LNCaP clone FGC (cell line): ENCODE measurements at regions not wholly inside any gene's neighbourhood (a gene's known extent, or its start where the extent isn't known, plus 50 kb on each side); places are given as distances from the start of the nearest gene placed in this dataset.

ENCODE experiments used
- DNase-seq: peaks from one replicate; pipeline ENCODE4 v3.0.0-alpha.2; 2011; ENCODE audit warnings: low read depth
- H3K4me3 ChIP-seq: 2 replicates; pipeline ENCODE4 v1.5.1; 2011; ENCODE audit warnings: mild to moderate bottlenecking, low read depth, low read length, control low read depth
- CTCF ChIP-seq: IDR thresholded peaks from 2 replicates; pipeline ENCODE4 v1.5.1; 2012; ENCODE audit warnings: mild to moderate bottlenecking; ENCODE audit not compliant: control insufficient read depth, insufficient read depth; ENCODE audit errors: extremely low read depth

DNA sequence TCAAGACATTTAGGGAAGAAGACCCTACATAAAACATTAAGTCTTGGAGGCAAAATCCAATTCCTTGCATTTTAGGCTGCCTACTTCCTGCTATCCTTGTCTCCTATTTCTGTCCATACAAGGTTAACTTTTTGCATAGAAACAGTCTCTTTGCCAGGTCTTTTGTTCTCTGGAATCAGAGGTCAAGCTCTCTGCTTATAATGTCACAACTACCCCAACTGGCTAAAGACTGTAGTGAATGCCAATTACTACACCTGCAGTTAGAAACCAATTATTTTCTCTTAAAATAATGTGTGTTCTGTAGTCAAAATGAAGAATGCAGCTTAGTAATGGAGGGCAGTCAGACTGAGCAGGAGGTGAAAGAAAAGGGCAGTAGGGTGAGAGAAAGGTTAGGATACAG lies 856.2 kb downstream of the TUSC7 start:
- no peak for TF ChIP-seq CTCF
- DNase-seq = no peak
- no peak overlapping the region for H3K4me3 ChIP-seq

GRCh38 chr3:117566926-117567325 lies 857.3 kb downstream of the TUSC7 start:
- H3K4me3 ChIP-seq = no peak overlapping the region
- TF ChIP-seq CTCF = no peak
- no peak for DNase-seq

DNA sequence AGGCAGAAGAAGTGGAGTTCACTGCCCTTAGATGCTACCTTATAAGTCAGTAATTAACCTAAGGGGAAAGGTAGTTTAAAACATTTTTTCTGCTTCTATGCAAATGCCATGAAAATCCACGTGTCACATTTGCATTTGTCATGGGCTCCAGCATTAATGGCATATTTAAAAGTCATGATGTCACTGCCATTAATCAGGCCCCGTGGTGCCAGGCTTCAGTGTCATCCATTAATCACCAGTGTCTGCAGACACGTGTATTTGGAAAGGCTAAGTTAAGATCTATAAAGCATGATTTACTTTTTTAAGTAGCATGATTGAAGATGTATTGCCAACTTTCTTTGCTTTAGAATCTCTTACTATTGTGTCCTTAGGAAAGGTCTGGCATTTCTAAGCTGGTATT lies 857.8 kb downstream of the TUSC7 start:
- TF ChIP-seq CTCF = no peak

GRCh38 chr3:117567906-117568305 lies 858.3 kb downstream of the TUSC7 start:
- no peak for DNase-seq
- no peak overlapping the region for H3K4me3 ChIP-seq
- TF ChIP-seq CTCF = no peak

More for the DNA sequence above, 857.8 kb downstream of the TUSC7 start:
- no peak for DNase-seq
- H3K4me3 ChIP-seq = no peak overlapping the region

GRCh38 chr3:117572786-117573185 lies 863.2 kb downstream of the TUSC7 start:
- TF ChIP-seq CTCF = no peak
- DNase-seq = peak; percentile 46
- H3K4me3 ChIP-seq = no peak overlapping the region

DNA sequence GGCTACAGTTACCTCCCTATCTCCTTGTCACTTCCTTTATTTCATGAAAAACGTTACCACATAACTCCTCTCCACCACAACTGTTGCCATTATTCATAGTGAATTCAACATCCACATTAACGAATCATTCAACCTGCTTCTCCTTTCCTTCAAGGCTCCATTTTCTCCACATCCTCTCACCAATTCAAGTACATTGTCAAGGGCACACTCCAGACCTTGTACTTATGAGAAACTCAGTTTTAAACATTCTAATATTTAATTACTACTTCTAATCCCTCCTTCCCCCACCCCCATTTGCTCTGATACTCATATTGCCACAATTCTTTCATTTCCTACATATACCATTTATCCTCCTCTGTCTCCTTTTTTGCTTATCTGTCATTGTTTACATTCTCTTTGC lies 871.2 kb downstream of the TUSC7 start:
- no peak for TF ChIP-seq CTCF
- no peak overlapping the region for H3K4me3 ChIP-seq
- no peak for DNase-seq

GRCh38 chr3:117586161-117586560 lies 876.6 kb downstream of the TUSC7 start:
- no peak overlapping the region for H3K4me3 ChIP-seq
- DNase-seq = peak; percentile 93
- no peak for TF ChIP-seq CTCF
